H9 (cell line): ENCODE measurements at regions not wholly inside any gene's neighbourhood (a gene's known extent, or its start where the extent isn't known, plus 50 kb on each side); places are given as distances from the start of the nearest gene placed in this dataset.

Source experiments
- DNase-seq: peaks from one replicate; pipeline ENCODE4 v3.0.0-alpha.2; 2017
- H2AFZ ChIP-seq: one replicate; pipeline ENCODE4 v1.6.1; 2013; ENCODE audit warnings: mild to moderate bottlenecking, low read length, control low read depth, moderate library complexity
- H2AK5ac ChIP-seq: 2 replicates; pipeline ENCODE4 v1.6.1; 2013; ENCODE audit warnings: low read length, control low read depth, mixed read lengths; ENCODE audit not compliant: insufficient read length
- H2BK120ac ChIP-seq: one replicate; pipeline ENCODE4 v1.6.1; 2013; ENCODE audit warnings: low read depth, mild to moderate bottlenecking, low read length, control low read depth, inconsistent platforms; ENCODE audit not compliant: poor library complexity, severe bottlenecking
- H2BK12ac ChIP-seq: 2 replicates; pipeline ENCODE4 v1.6.1; 2013; ENCODE audit warnings: low read length, control low read depth, mixed read lengths, low read depth; ENCODE audit not compliant: insufficient read length
- H2BK15ac ChIP-seq: 2 replicates; pipeline ENCODE4 v1.6.1; 2013; ENCODE audit warnings: low read depth, low read length, control low read depth
- H2BK20ac ChIP-seq: one replicate; pipeline ENCODE4 v1.6.1; 2013; ENCODE audit warnings: low read depth, mild to moderate bottlenecking, low read length, control low read depth, inconsistent platforms; ENCODE audit not compliant: poor library complexity, severe bottlenecking
- H2BK5ac ChIP-seq: 2 replicates; pipeline ENCODE4 v1.6.1; 2013; ENCODE audit warnings: low read length, control low read depth, mixed read lengths; ENCODE audit not compliant: insufficient read length
- H3K14ac ChIP-seq: 2 replicates; pipeline ENCODE4 v1.6.1; 2013; ENCODE audit warnings: low read length, control low read depth; ENCODE audit not compliant: insufficient read depth
- H3K18ac ChIP-seq: 2 replicates; pipeline ENCODE4 v1.6.1; 2013; ENCODE audit warnings: low read depth, mild to moderate bottlenecking, mixed read lengths, low read length, control low read depth; ENCODE audit not compliant: insufficient read length
- H3K23ac ChIP-seq: 2 replicates; pipeline ENCODE4 v1.6.1; 2013; ENCODE audit warnings: low read length, control low read depth, mixed read lengths, low read depth; ENCODE audit not compliant: insufficient read length
- H3K23me2 ChIP-seq: 2 replicates; pipeline ENCODE4 v1.6.1; 2013; ENCODE audit warnings: low read depth, mild to moderate bottlenecking, mixed read lengths, low read length, control low read depth; ENCODE audit not compliant: insufficient read length, poor library complexity, severe bottlenecking
- H3K27ac ChIP-seq: 2 replicates; pipeline ENCODE4 v1.5.1; 2013; ENCODE audit warnings: low read length, control low read depth, mixed read lengths, low read depth; ENCODE audit not compliant: insufficient read length
- H3K27me3 ChIP-seq: 2 replicates; pipeline ENCODE4 v1.6.1; 2013; ENCODE audit warnings: low read length, control low read depth, inconsistent platforms; ENCODE audit not compliant: insufficient read depth
- H3K4ac ChIP-seq: 2 replicates; pipeline ENCODE4 v1.6.1; 2013; ENCODE audit warnings: low read depth, mild to moderate bottlenecking, control low read depth, inconsistent platforms, low read length, moderate library complexity
- H3K4me1 ChIP-seq: 2 replicates; pipeline ENCODE4 v1.6.1; 2013; ENCODE audit warnings: low read length, control low read depth, inconsistent platforms; ENCODE audit not compliant: insufficient read depth
- H3K4me2 ChIP-seq: 2 replicates; pipeline ENCODE4 v1.6.1; 2013; ENCODE audit warnings: low read length, control low read depth, mixed read lengths; ENCODE audit not compliant: insufficient read length, insufficient read depth
- H3K56ac ChIP-seq: 2 replicates; pipeline ENCODE4 v1.6.1; 2013; ENCODE audit warnings: low read depth, mild to moderate bottlenecking, mixed read lengths, low read length, control low read depth; ENCODE audit not compliant: insufficient read length
- H3K79me1 ChIP-seq: 2 replicates; pipeline ENCODE4 v1.6.1; 2013; ENCODE audit warnings: low read depth, mild to moderate bottlenecking, moderate library complexity, low read length, control low read depth, inconsistent platforms; ENCODE audit not compliant: insufficient read depth, poor library complexity, severe bottlenecking
- H3K79me2 ChIP-seq: 2 replicates; pipeline ENCODE4 v1.6.1; 2013; ENCODE audit warnings: low read length, control low read depth, inconsistent platforms; ENCODE audit not compliant: insufficient read depth
- H3K9ac ChIP-seq: 2 replicates; pipeline ENCODE4 v1.6.1; 2013; ENCODE audit warnings: low read length, control low read depth, mixed read lengths; ENCODE audit not compliant: insufficient read length; ENCODE audit errors: extremely low read depth
- H3K9me3 ChIP-seq: one replicate; pipeline ENCODE4 v1.6.1; 2013; ENCODE audit warnings: low read depth, low read length, inconsistent platforms; ENCODE audit not compliant: control insufficient read depth
- H3T11ph ChIP-seq: one replicate; pipeline ENCODE4 v1.6.1; 2013; ENCODE audit warnings: mild to moderate bottlenecking, low read length, control low read depth, inconsistent platforms
- H4K20me1 ChIP-seq: one replicate; pipeline ENCODE4 v1.6.1; 2013; ENCODE audit not compliant: control insufficient read depth, insufficient read length, insufficient read depth
- H4K5ac ChIP-seq: 2 replicates; pipeline ENCODE4 v1.6.1; 2013; ENCODE audit warnings: low read depth, mild to moderate bottlenecking, mixed read lengths, low read length, control low read depth; ENCODE audit not compliant: insufficient read length
- H4K8ac ChIP-seq: replicated peaks from 2 replicates; pipeline ENCODE4 v1.6.1; 2013; ENCODE audit warnings: low read length, control low read depth, mixed read lengths, low read depth; ENCODE audit not compliant: insufficient read length
- H4K91ac ChIP-seq: 2 replicates; pipeline ENCODE4 v1.6.1; 2013; ENCODE audit warnings: low read depth, mild to moderate bottlenecking, moderate library complexity, mixed read lengths, low read length, control low read depth; ENCODE audit not compliant: insufficient read length
- H3K27ac Mint-ChIP-seq, 3 experiments: 2 replicates in 2 of 3; 3 replicates in 1 of 3; pipeline ENCODE4 v1.8.0; 2020 to 2021; ENCODE audit warnings: mixed read lengths in 3 of 3, mild to moderate bottlenecking in 1 of 3, moderate library complexity in 1 of 3
- H3K27me3 Mint-ChIP-seq: 2 replicates; pipeline ENCODE4 v1.8.0; 2021; ENCODE audit warnings: low read depth, mild to moderate bottlenecking, moderate library complexity, mixed read lengths
- H3K36me3 Mint-ChIP-seq, 3 experiments: 2 replicates in 2 of 3; 3 replicates in 1 of 3; pipeline ENCODE4 v1.8.0; 2020 to 2021; ENCODE audit warnings: low read depth in 3 of 3, mixed read lengths in 3 of 3; ENCODE audit not compliant: insufficient read depth in 1 of 3
- H3K4me1 Mint-ChIP-seq, 2 experiments: 2 replicates each; pipeline ENCODE4 v1.8.0; 2020; ENCODE audit warnings: mixed read lengths in 2 of 2
- H3K4me3 Mint-ChIP-seq, 2 experiments: 2 replicates in 1 of 2; 3 replicates in 1 of 2; pipeline ENCODE4 v1.8.0; 2020 to 2021; ENCODE audit warnings: mild to moderate bottlenecking in 2 of 2, mixed read lengths in 2 of 2, moderate library complexity in 1 of 2
- H3K9me3 Mint-ChIP-seq, 2 experiments: 2 replicates in 1 of 2; 3 replicates in 1 of 2; pipeline ENCODE4 v1.8.0; 2020; ENCODE audit warnings: mild to moderate bottlenecking in 2 of 2, mixed read lengths in 2 of 2, moderate library complexity in 1 of 2
- CTCF ChIP-seq: fragments of 200-600 bp; sonication (generic); conservative IDR thresholded peaks from 3 replicates; pipeline ENCODE4 v1.8.0; 2021; ENCODE audit warnings: antibody characterized with exemption, mild to moderate bottlenecking
- WGBS: extraction: QIAGEN DNeasy Blood & Tissue Kit; methylation state at CpG from one replicate; pipeline ENCODE4 v1.1.7; 2013; ENCODE audit warnings: missing lambda C conversion rate, low lambda C conversion rate, mixed read lengths; ENCODE audit not compliant: insufficient read length; ENCODE audit errors: extremely low coverage; 5-methylcytosine and 5-hydroxymethylcytosine counted together

- H3T11ph ChIP-seq, result no peak overlapping the region
- WGBS, result no CpG with 5 or more reads among the region's 3 CpGs
- no peak overlapping the region for H2AK5ac ChIP-seq
- H2BK12ac ChIP-seq, result no peak overlapping the region
- Mint-ChIP-seq H3K27ac (peak overlapping the region in 2 of 3 experiments; percentile 48 to 63; a peak in 2 of 7 replicates), H3K4me3 (no peak overlapping the region), H3K27me3 (no peaks in the 10 kb centered on the region), H3K4me1 (peaks cover 13 to 27% of the 10 kb centered on the region in 2 experiments), H3K36me3 (no peaks in the 10 kb centered on the region), H3K9me3 (no peaks in the 10 kb centered on the region)
- no peak overlapping the region for H4K91ac ChIP-seq
- no peak for DNase-seq
- no peaks in the 10 kb centered on the region for H4K20me1 ChIP-seq
- no peak overlapping the region for H2BK20ac ChIP-seq
- no peaks in the 10 kb centered on the region for H3K9me3 ChIP-seq
- no peak overlapping the region for H4K5ac ChIP-seq
- H3K4me1 ChIP-seq, result peaks cover 4% of the 10 kb centered on the region
- H2BK120ac ChIP-seq, result no peak overlapping the region
- peak overlapping the region; percentile 1 for H3K4me2 ChIP-seq
- H4K8ac ChIP-seq, result no peak overlapping the region
- TF ChIP-seq CTCF, result no peak
- H2AFZ ChIP-seq, result no peak overlapping the region
- H3K27ac ChIP-seq, result peak overlapping the region; percentile 39
- no peak overlapping the region for H3K56ac ChIP-seq
- H3K18ac ChIP-seq, result no peak overlapping the region
- H3K4ac ChIP-seq, result no peak overlapping the region
- no peaks in the 10 kb centered on the region for H3K23me2 ChIP-seq
- no peak overlapping the region for H3K23ac ChIP-seq
- no peak overlapping the region for H3K14ac ChIP-seq
- no peak overlapping the region for H2BK5ac ChIP-seq
- H3K79me1 ChIP-seq, result no peaks in the 10 kb centered on the region
- H3K27me3 ChIP-seq, result no peaks in the 10 kb centered on the region
- no peaks in the 10 kb centered on the region for H3K79me2 ChIP-seq
- no peak overlapping the region for H2BK15ac ChIP-seq
- H3K9ac ChIP-seq, result no peak overlapping the region
Measured at GRCh38 chr7:114856625-114857024, 65.3 kb upstream of the MDFIC start.
